ENCODE measurements at regions not wholly inside any gene's neighbourhood (a gene's known extent, or its start where the extent isn't known, plus 50 kb on each side); places are given as distances from the start of the nearest gene placed in this dataset.

DNA sequence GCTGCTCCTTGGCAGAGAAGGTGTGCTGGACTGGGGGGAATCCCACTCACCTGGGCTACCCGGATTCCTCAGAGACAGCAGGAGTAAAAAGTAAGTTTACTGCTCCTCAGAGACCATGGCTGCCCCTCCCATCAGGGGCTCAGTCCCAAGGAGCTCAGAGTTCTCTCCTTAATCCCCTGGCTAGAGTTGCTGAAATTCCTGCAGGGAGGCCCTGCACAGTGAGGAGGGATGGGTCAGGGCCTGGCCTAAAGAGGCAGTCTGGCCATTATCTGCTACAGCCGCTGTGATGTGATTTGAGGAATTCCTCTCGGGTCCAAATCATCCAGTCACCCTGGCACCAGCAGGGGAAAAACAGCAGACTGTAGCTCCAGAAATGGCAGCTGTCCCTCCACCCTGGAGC is 502.5 kb downstream of the PCDH17 start:
- H4K20me1 ChIP-seq (ENCODE audit: insufficient read depth), result no peaks in the 10 kb centered on the region
- no peak overlapping the region for H3K4me2 ChIP-seq
- no peaks in the 10 kb centered on the region for H3K4me1 ChIP-seq (ENCODE audit: low read depth, poor library complexity, severe bottlenecking)
- H2AFZ ChIP-seq (ENCODE audit: low read depth), result no peak overlapping the region
- no peak overlapping the region for H3K27ac ChIP-seq
- H3K36me3 ChIP-seq (ENCODE audit: insufficient read depth), result no peaks in the 10 kb centered on the region
- H3K27me3 ChIP-seq (ENCODE audit: insufficient read depth, low read depth), result no peaks in the 10 kb centered on the region
- no peaks in the 10 kb centered on the region for H3K79me2 ChIP-seq (ENCODE audit: insufficient read depth, low read depth)
- TF ChIP-seq, protein P1, sequence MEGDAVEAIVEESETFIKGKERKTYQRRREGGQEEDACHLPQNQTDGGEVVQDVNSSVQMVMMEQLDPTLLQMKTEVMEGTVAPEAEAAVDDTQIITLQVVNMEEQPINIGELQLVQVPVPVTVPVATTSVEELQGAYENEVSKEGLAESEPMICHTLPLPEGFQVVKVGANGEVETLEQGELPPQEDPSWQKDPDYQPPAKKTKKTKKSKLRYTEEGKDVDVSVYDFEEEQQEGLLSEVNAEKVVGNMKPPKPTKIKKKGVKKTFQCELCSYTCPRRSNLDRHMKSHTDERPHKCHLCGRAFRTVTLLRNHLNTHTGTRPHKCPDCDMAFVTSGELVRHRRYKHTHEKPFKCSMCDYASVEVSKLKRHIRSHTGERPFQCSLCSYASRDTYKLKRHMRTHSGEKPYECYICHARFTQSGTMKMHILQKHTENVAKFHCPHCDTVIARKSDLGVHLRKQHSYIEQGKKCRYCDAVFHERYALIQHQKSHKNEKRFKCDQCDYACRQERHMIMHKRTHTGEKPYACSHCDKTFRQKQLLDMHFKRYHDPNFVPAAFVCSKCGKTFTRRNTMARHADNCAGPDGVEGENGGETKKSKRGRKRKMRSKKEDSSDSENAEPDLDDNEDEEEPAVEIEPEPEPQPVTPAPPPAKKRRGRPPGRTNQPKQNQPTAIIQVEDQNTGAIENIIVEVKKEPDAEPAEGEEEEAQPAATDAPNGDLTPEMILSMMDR (conservative IDR thresholded peaks at IDR 0.05; ENCODE audit: low read depth, low read length), result no peak
- no peak overlapping the region for H3K4me3 ChIP-seq (IDR thresholded peaks at IDR 0.05; ENCODE audit: insufficient read depth, low read depth, low read length)
- H3K9ac ChIP-seq, result no peak overlapping the region

DNA sequence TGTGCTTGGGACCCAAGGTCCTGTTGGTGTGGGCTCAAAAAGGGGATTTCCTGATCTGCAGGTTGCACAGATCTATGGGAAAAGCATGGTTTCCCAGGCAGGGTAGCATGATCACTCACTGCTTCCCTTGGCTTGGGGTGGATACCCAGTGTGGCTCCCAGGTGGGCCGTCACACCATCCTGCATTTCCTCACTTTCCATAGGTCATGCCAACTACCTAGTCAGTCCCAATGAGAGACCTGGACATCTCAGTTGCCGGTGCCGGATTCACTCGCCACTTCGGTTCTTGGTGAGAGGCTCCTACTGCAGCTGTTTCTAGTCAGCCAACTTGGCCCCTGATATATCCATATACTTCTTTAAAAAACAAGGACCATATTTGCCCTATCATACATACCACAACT is 503.0 kb downstream of the PCDH17 start:
- H3K4me1 ChIP-seq (ENCODE audit: low read depth, poor library complexity, severe bottlenecking), result no peaks in the 10 kb centered on the region
- H4K20me1 ChIP-seq (ENCODE audit: insufficient read depth), result no peaks in the 10 kb centered on the region
- H3K36me3 ChIP-seq (ENCODE audit: insufficient read depth), result no peaks in the 10 kb centered on the region
- H3K4me2 ChIP-seq, result no peak overlapping the region
- H3K4me3 ChIP-seq (IDR thresholded peaks at IDR 0.05; ENCODE audit: insufficient read depth, low read depth, low read length), result no peak overlapping the region
- no peaks in the 10 kb centered on the region for H3K27me3 ChIP-seq (ENCODE audit: insufficient read depth, low read depth)
- H3K79me2 ChIP-seq (ENCODE audit: insufficient read depth, low read depth), result no peaks in the 10 kb centered on the region
- H2AFZ ChIP-seq (ENCODE audit: low read depth), result no peak overlapping the region
- TF ChIP-seq, protein P1 (conservative IDR thresholded peaks at IDR 0.05; ENCODE audit: low read depth, low read length), result no peak
- no peak overlapping the region for H3K9ac ChIP-seq
- H3K27ac ChIP-seq, result no peak overlapping the region

DNA sequence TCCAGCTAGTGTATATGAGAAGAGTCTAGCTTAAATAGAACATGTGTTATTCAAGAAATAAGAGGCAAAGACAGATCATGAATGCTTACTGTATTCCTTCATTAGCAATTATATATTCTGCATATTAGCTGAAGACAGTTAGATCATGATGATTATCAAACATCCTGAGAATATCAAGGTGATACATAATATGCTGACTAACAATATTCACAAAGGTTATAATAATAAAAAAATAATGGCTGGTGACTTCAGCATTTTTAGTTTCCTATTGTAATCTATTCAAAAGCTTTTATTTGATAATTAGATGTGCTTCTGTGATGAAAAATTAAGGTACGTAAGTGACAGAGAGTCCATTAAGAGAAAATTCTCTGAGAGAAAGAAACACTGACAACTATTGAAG is 511.4 kb downstream of the PCDH17 start:
- H3K27me3 ChIP-seq (ENCODE audit: insufficient read depth, low read depth), result no peaks in the 10 kb centered on the region
- no peak overlapping the region for H3K4me3 ChIP-seq (IDR thresholded peaks at IDR 0.05; ENCODE audit: insufficient read depth, low read depth, low read length)
- no peak overlapping the region for H3K27ac ChIP-seq
- no peak overlapping the region for H2AFZ ChIP-seq (ENCODE audit: low read depth)
- H3K4me2 ChIP-seq, result no peak overlapping the region
- H3K4me1 ChIP-seq (ENCODE audit: low read depth, poor library complexity, severe bottlenecking), result no peaks in the 10 kb centered on the region
- H3K9ac ChIP-seq, result no peak overlapping the region
- H3K79me2 ChIP-seq (ENCODE audit: insufficient read depth, low read depth), result no peaks in the 10 kb centered on the region
- H3K36me3 ChIP-seq (ENCODE audit: insufficient read depth), result no peaks in the 10 kb centered on the region
- no peaks in the 10 kb centered on the region for H4K20me1 ChIP-seq (ENCODE audit: insufficient read depth)
- TF ChIP-seq, protein P1 (conservative IDR thresholded peaks at IDR 0.05; ENCODE audit: low read depth, low read length), result no peak

DNA sequence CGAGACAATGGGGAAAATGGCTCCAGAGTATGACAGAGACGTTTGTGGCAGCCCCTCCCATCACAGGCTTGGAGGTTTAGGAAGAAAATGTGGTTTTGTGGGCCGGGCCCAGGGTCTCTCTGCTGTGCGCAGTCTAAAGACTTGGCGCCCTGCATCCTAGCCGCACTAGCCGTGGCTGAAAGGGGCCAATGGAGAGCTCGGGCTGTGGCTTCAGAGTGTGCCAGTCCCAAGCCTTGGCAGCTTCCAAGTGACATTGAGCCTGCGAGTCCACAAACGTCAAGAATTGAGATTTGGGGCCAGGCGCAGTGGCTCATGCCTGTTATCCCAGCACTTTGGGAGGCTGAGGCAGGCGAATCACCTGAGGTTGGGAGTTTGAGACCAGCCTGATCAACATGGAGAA is 513.1 kb downstream of the PCDH17 start:
- H3K9ac ChIP-seq, result no peak overlapping the region
- H3K27ac ChIP-seq, result no peak overlapping the region
- no peak overlapping the region for H3K4me3 ChIP-seq (IDR thresholded peaks at IDR 0.05; ENCODE audit: insufficient read depth, low read depth, low read length)
- H4K20me1 ChIP-seq (ENCODE audit: insufficient read depth), result no peaks in the 10 kb centered on the region
- H3K4me2 ChIP-seq, result no peak overlapping the region
- no peaks in the 10 kb centered on the region for H3K27me3 ChIP-seq (ENCODE audit: insufficient read depth, low read depth)
- no peaks in the 10 kb centered on the region for H3K36me3 ChIP-seq (ENCODE audit: insufficient read depth)
- no peaks in the 10 kb centered on the region for H3K79me2 ChIP-seq (ENCODE audit: insufficient read depth, low read depth)
- H2AFZ ChIP-seq (ENCODE audit: low read depth), result no peak overlapping the region
- TF ChIP-seq, protein P1 (conservative IDR thresholded peaks at IDR 0.05; ENCODE audit: low read depth, low read length), result no peak
- no peaks in the 10 kb centered on the region for H3K4me1 ChIP-seq (ENCODE audit: low read depth, poor library complexity, severe bottlenecking)

DNA sequence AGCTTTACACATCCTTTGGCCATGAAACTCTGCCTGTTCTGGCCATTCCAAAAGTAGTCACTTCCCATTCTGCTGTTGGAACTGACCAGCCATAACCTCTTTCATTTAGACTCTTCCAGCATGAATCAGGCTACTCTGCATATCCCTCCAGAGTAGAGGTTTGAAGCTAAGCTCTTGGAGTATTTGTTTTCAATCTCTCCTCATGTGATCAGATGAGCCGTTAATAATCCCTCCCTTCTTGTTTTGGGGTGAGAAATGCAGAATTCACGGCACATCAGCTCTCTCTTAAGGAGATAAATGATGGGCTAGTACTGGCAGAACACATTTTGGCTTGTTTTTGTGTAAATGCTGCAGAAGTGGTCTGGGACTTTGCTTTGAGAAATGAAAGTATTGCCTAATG is 519.9 kb downstream of the PCDH17 start:
- Histone ChIP-seq H3K9ac (no peak overlapping the region), H3K79me2 (ENCODE audit: insufficient read depth, low read depth) (no peaks in the 10 kb centered on the region), H3K27me3 (ENCODE audit: insufficient read depth, low read depth) (no peaks in the 10 kb centered on the region), H3K4me1 (ENCODE audit: low read depth, poor library complexity, severe bottlenecking) (no peaks in the 10 kb centered on the region), H4K20me1 (ENCODE audit: insufficient read depth) (no peaks in the 10 kb centered on the region), H3K36me3 (ENCODE audit: insufficient read depth) (no peaks in the 10 kb centered on the region), H3K4me2 (no peak overlapping the region), H3K4me3 (IDR thresholded peaks at IDR 0.05; ENCODE audit: insufficient read depth, low read depth, low read length) (no peak overlapping the region), H3K27ac (no peak overlapping the region), H2AFZ (ENCODE audit: low read depth) (no peak overlapping the region)
- TF ChIP-seq, protein P1 (conservative IDR thresholded peaks at IDR 0.05; ENCODE audit: low read depth, low read length), result no peak
